Tibial nerve (tissue), 4 donors: ENCODE measurements at regions not wholly inside any gene's neighbourhood (a gene's known extent, or its start where the extent isn't known, plus 50 kb on each side); places are given as distances from the start of the nearest gene placed in this dataset.
"Not testable (repeated sequence)": the region's sequence is repeated elsewhere in the genome, so short reads cannot be mapped to it uniquely, and the experiment has no call there.

Experiments used
- CTCF ChIP-seq, 5 experiments: fragments of 200-600 bp in 3 of 5; fragments of 450-650 bp in 2 of 5; sonication (generic) in 3 of 5; IDR thresholded peaks; one replicate each; pipeline ENCODE4 v1.5.1; 2016 to 2019; ENCODE audit warnings: antibody characterized with exemption in 5 of 5, mild to moderate bottlenecking in 3 of 5, moderate library complexity in 2 of 5
- EP300 ChIP-seq, 2 donors: sonication (generic); formaldehyde crosslinking; IDR thresholded peaks; one replicate each; pipeline ENCODE4 v1.6.1; 2017; ENCODE audit warnings: antibody characterized with exemption in 2 of 2, mild to moderate bottlenecking in 1 of 2
- POLR2A ChIP-seq, 2 donors: fragments of 450-650 bp; IDR thresholded peaks; one replicate each; pipeline ENCODE4 v1.6.1; 2017; ENCODE audit warnings: antibody characterized with exemption in 2 of 2, mild to moderate bottlenecking in 2 of 2, moderate library complexity in 2 of 2

GRCh38 chr1:229008347-229008746 is 262.6 kb upstream of the RAB4A start:
- TF ChIP-seq CTCF, POLR2A, EP300 (IDR thresholded peaks at IDR 0.05): not testable (repeated sequence)
